Panc1 (cell line): ENCODE measurements at regions not wholly inside any gene's neighbourhood (a gene's known extent, or its start where the extent isn't known, plus 50 kb on each side); places are given as distances from the start of the nearest gene placed in this dataset.
A peak's percentile ranks its signal among the peaks of the same experiment; 100 is the strongest.

Source experiments
- ATAC-seq: fragments of 200-7000 bp; cut with Tn5 transposase; 2 replicates; pipeline ENCODE4 v1.9.1; 2020; ENCODE audit warnings: mild to moderate bottlenecking, moderate library complexity
- BruUV-seq: library from RNA; stranded (reverse); fragments of 400-500 nt; replicated peaks from 2 replicates; lab custom pipeline; 2021; lab: Mats Ljungman, UMichigan
- CTCF ChIA-PET: fragments of 300-600 bp; sonication (Branson Sonifier 250); formaldehyde crosslinking; loops from one replicate; lab custom pipeline; 2022; ENCODE audit warnings: antibody characterized with exemption; lab: Charles Lee
- POLR2A ChIA-PET: fragments of 300-600 bp; sonication (Branson Sonifier 250); formaldehyde crosslinking; loops from one replicate; lab custom pipeline; 2022; ENCODE audit warnings: antibody characterized with exemption; lab: Charles Lee
- DNase-seq: peaks from one replicate; pipeline ENCODE4 v3.0.0-alpha.2; 2010; ENCODE audit warnings: low read depth, low spot score
- H3K27ac ChIP-seq: 2 replicates; pipeline ENCODE4 v1.5.1; 2011; ENCODE audit warnings: mild to moderate bottlenecking, low read length, inconsistent platforms
- H3K27me3 ChIP-seq: fragments of 200-500 bp; sonication (Bioruptor generic); 2 replicates; pipeline ENCODE4 v1.6.0; 2014; ENCODE audit warnings: low read length, inconsistent platforms; ENCODE audit not compliant: control insufficient read depth, insufficient read depth
- H3K36me3 ChIP-seq: fragments of 200-500 bp; sonication (Bioruptor generic); 2 replicates; pipeline ENCODE4 v1.5.1; 2014; ENCODE audit warnings: inconsistent platforms, mild to moderate bottlenecking, low read length, moderate library complexity; ENCODE audit not compliant: control insufficient read depth, insufficient read depth
- H3K4me1 ChIP-seq: 2 replicates; pipeline ENCODE4 v1.5.1; 2011; ENCODE audit warnings: inconsistent platforms, mild to moderate bottlenecking, low read length, moderate library complexity; ENCODE audit not compliant: control insufficient read depth, insufficient read depth
- H3K4me3 ChIP-seq, 2 experiments: 2 replicates each; pipeline ENCODE4 v1.5.1; 2011 to 2012; ENCODE audit warnings: low read depth in 2 of 2, low read length in 2 of 2, mild to moderate bottlenecking in 2 of 2, inconsistent platforms in 1 of 2, moderate library complexity in 1 of 2
- H3K9me3 ChIP-seq: fragments of 200-500 bp; sonication (Bioruptor generic); 2 replicates; pipeline ENCODE4 v1.5.1; 2014; ENCODE audit warnings: low read depth, mild to moderate bottlenecking, inconsistent platforms, low read length, moderate library complexity; ENCODE audit not compliant: control insufficient read depth, insufficient read depth
- POLR2AphosphoS5 ChIP-seq: IDR thresholded peaks from 2 replicates; pipeline ENCODE4 v1.6.1; 2012; ENCODE audit warnings: mild to moderate bottlenecking, low read depth, low read length, moderate library complexity
- SIN3A ChIP-seq: IDR thresholded peaks from 2 replicates; pipeline ENCODE4 v1.6.1; 2012; ENCODE audit warnings: low read depth, mild to moderate bottlenecking, low read length, moderate library complexity, borderline replicate concordance; ENCODE audit not compliant: insufficient read depth
- TCF7L2 ChIP-seq: IDR thresholded peaks from 2 replicates; pipeline ENCODE4 v1.6.1; 2011; ENCODE audit warnings: mild to moderate bottlenecking, low read depth, low read length, inconsistent platforms
- in situ Hi-C: cut with HindIII; loops from 2 replicates; pipeline ENCODE4 v1.10.0; 2016; ENCODE audit warnings: low sequenced_read_pairs, low pct_unique_long_range_greater_than_20kb
- intact Hi-C: fragments of 100-400 bp; cut with micrococcal nuclease; formaldehyde crosslinking; loops from one replicate; pipeline ENCODE4 v1.10.0; 2022; ENCODE audit not compliant: unreplicated experiment
- TF ChIP-seq, protein P1 (sequence below), 2 experiments: IDR thresholded peaks; 2 replicates each; pipeline ENCODE4 v1.6.1; 2011 to 2012; ENCODE audit warnings: low read depth in 2 of 2, control low read depth in 1 of 2, low read length in 1 of 2, mild to moderate bottlenecking in 1 of 2, moderate library complexity in 1 of 2; ENCODE audit not compliant: insufficient read depth in 1 of 2
- TF ChIP-seq, protein P2 (sequence below): fragments of 450-650 bp; IDR thresholded peaks from 2 replicates; pipeline ENCODE4 v1.5.1; 2017; ENCODE audit warnings: mild to moderate bottlenecking

DNA sequence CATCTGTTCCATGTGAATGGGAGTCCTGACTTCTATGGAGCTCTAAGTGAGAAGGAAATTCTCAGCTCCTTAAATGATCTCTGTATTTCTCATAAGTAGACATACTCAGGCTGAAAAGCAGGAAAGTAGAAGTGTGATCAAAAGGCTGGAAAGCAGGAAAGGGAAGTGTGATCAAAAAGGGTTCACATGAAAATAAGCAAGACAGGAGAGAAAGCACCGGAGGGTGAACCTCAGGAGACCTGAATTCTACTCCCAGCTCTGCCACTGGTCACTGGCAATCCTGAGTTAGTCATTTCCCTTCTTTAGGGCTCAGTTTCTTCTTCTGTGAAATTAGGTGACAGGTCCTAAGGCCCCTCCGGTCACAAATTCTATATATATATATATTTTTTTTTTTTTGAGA lies 55.5 kb upstream of the TRERF1 start:
- no peak for DNase-seq
- POLR2A ChIA-PET, result no interaction called here
- in situ Hi-C loops, result no loop called here
- CTCF ChIA-PET, result interaction anchor here (0.5 kb wide), 1 partner anchor 11 kb away, joined by 10 read pairs; no protein-coding TSS in a partner anchor
- Histone ChIP-seq H3K27me3 (no peaks in the 10 kb centered on the region), H3K4me3 (no peak overlapping the region), H3K4me1 (no peaks in the 10 kb centered on the region; the same call in 1 of the 2 replicates), H3K9me3 (no peaks in the 10 kb centered on the region), H3K36me3 (no peaks in the 10 kb centered on the region), H3K27ac (peak overlapping the region; percentile 53; the same call in 1 of the 2 replicates)
- intact Hi-C loops, result no loop called here
- ATAC-seq, result no peak
- no TSS peak for BruUV-seq
- no peak for TF ChIP-seq SIN3A
- TF ChIP-seq, protein P1, sequence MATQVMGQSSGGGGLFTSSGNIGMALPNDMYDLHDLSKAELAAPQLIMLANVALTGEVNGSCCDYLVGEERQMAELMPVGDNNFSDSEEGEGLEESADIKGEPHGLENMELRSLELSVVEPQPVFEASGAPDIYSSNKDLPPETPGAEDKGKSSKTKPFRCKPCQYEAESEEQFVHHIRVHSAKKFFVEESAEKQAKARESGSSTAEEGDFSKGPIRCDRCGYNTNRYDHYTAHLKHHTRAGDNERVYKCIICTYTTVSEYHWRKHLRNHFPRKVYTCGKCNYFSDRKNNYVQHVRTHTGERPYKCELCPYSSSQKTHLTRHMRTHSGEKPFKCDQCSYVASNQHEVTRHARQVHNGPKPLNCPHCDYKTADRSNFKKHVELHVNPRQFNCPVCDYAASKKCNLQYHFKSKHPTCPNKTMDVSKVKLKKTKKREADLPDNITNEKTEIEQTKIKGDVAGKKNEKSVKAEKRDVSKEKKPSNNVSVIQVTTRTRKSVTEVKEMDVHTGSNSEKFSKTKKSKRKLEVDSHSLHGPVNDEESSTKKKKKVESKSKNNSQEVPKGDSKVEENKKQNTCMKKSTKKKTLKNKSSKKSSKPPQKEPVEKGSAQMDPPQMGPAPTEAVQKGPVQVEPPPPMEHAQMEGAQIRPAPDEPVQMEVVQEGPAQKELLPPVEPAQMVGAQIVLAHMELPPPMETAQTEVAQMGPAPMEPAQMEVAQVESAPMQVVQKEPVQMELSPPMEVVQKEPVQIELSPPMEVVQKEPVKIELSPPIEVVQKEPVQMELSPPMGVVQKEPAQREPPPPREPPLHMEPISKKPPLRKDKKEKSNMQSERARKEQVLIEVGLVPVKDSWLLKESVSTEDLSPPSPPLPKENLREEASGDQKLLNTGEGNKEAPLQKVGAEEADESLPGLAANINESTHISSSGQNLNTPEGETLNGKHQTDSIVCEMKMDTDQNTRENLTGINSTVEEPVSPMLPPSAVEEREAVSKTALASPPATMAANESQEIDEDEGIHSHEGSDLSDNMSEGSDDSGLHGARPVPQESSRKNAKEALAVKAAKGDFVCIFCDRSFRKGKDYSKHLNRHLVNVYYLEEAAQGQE (IDR thresholded peaks at IDR 0.05; ENCODE audit: insufficient read depth in 1 of 2, low read depth in 2 of 2, low read length in 1 of 2), result no peak
- TF ChIP-seq, protein P2, sequence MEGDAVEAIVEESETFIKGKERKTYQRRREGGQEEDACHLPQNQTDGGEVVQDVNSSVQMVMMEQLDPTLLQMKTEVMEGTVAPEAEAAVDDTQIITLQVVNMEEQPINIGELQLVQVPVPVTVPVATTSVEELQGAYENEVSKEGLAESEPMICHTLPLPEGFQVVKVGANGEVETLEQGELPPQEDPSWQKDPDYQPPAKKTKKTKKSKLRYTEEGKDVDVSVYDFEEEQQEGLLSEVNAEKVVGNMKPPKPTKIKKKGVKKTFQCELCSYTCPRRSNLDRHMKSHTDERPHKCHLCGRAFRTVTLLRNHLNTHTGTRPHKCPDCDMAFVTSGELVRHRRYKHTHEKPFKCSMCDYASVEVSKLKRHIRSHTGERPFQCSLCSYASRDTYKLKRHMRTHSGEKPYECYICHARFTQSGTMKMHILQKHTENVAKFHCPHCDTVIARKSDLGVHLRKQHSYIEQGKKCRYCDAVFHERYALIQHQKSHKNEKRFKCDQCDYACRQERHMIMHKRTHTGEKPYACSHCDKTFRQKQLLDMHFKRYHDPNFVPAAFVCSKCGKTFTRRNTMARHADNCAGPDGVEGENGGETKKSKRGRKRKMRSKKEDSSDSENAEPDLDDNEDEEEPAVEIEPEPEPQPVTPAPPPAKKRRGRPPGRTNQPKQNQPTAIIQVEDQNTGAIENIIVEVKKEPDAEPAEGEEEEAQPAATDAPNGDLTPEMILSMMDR, result no peak
- TF ChIP-seq POLR2AphosphoS5, result no peak
- TF ChIP-seq TCF7L2, result no peak

DNA sequence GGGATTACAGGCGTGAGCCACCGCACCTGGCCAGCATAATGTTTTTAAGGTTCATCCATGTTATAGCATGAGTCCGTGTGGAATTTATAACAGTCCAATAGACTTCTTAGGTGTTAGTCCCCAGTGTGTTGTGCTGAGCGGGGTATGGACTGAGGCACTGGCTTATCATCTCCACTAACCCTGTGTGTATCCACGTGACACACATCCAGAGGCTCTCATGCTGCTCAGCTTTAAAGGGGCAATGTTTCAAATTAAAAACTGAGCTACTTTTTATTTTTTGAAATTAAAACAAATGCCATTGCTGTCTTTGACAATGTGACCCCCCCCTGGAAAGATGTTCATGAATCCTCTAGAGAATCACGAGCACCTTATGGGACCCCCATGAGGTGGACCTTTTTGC lies 54.3 kb upstream of the TRERF1 start:
- DNase-seq, result no peak

More for the DNA sequence above, 54.3 kb upstream of the TRERF1 start:
- in situ Hi-C loops, result no loop called here
- no peak overlapping the region for H3K4me3 ChIP-seq
- H3K27me3 ChIP-seq, result no peaks in the 10 kb centered on the region
- no TSS peak for BruUV-seq
- intact Hi-C loops, result no loop called here
- no peak overlapping the region for H3K27ac ChIP-seq
- no peak for ATAC-seq
- no peaks in the 10 kb centered on the region; the same call in 1 of the 2 replicates for H3K4me1 ChIP-seq
- CTCF ChIA-PET, result no interaction called here
- H3K36me3 ChIP-seq, result no peaks in the 10 kb centered on the region
- TF ChIP-seq, protein P1 (IDR thresholded peaks at IDR 0.05; ENCODE audit: insufficient read depth in 1 of 2, low read depth in 2 of 2, low read length in 1 of 2), result no peak
- TF ChIP-seq, protein P2, result no peak
- TF ChIP-seq TCF7L2 (no peak), SIN3A (no peak), POLR2AphosphoS5 (no peak)
- H3K9me3 ChIP-seq, result no peaks in the 10 kb centered on the region
- POLR2A ChIA-PET, result no interaction called here
